NCI-H2081 treated with DMSO at 0.1 percent for 48 hours (cell line): ENCODE measurements at regions not wholly inside any gene's neighbourhood (a gene's known extent, or its start where the extent isn't known, plus 50 kb on each side); places are given as distances from the start of the nearest gene placed in this dataset.

ENCODE experiments used
- DNase-seq: peaks from one replicate; lab custom pipeline; 2025; lab: John Stamatoyannopoulos, UW

GRCh38 chr9:23586906-23587305 is 239.1 kb downstream of the ELAVL2 start:
- no peak for DNase-seq

- no peak for DNase-seq
Observed at GRCh38 chr9:23587433-23587832, 238.6 kb downstream of the ELAVL2 start.

DNA sequence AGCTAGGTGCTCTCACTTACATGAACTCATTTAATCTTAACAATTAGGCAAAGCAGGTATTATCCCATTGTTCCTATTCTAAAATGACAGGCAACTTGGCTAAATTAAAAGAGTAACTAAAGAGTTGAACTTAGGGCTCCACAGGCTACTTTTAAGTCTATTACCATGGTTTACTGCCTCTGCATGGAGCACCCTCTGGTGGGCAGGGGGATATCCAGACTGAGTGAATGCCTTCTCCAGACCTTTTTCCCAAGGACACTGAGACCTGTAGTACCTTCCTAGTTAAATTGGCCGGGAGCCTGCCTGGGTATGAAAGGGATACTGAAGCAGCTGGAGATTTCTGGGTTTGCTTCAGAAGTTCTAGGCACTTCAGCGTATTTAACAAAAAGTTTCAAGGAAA is 238.1 kb downstream of the ELAVL2 start:
- no peak for DNase-seq

DNA sequence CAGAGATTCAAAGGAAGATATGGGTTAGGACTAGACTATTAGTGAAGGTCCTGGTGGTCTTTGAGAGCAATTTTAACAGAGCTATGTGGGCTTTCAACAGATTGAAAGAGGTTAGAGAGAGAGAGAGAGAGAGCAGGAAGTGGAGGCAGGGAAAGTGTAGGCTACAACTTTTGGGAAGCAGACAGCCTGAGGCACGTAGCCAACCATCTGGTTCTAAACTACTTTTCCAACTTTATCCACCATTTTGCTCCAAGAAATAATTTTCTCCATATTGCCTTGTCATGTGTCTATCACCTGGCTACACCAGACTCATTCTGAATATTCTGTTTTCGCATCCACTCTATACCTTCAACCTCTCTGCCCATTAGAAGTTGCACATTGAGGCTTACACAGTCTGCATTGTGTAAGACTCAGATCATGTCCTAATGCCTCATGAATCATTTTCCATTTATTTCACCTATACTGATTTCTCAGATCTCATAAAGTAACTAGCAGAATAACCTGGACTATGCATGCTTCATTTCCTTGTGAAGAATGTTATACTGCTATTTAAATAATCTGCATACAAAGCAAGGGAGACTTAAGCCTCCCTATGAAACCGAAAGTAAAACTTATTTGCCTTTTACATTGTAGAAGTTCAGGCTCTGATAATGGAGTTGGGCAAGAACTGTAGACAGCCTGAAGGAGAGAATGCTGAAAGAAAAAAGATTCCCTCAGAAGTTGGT is 235.6 kb downstream of the ELAVL2 start:
- DNase-seq: no peak

- DNase-seq: no peak
Observed at GRCh38 chr9:23594421-23594820, 231.6 kb downstream of the ELAVL2 start.

- no peak for DNase-seq
Observed at GRCh38 chr9:23596913-23597634, 229.0 kb downstream of the ELAVL2 start.

DNA sequence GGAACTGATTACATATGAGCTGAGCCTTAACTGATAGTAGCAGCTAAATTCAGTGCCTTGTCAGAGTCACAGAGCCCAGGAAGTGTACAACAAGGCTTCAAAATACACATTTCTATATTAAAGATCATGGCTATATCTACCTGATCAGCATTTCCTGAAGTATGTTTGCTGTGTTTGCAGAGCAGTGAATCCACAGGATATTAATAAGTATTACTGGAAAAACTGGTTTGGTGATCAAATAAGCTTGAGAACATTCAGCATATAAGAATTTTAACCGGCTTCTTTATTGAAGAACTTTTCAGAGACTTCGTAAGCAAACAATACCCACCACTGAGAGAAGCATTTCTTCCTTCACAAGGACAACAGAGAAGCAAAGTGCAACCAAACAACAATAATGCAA is 227.0 kb downstream of the ELAVL2 start:
- no peak for DNase-seq

- no peak for DNase-seq
Observed at GRCh38 chr9:23603311-23603710, 222.7 kb downstream of the ELAVL2 start.

GRCh38 chr9:23606107-23606506 is 219.9 kb downstream of the ELAVL2 start:
- no peak for DNase-seq

- DNase-seq: no peak
Observed at GRCh38 chr9:23608456-23608855, 217.6 kb downstream of the ELAVL2 start.

GRCh38 chr9:23611869-23612268 is 214.2 kb downstream of the ELAVL2 start:
- no peak for DNase-seq

- DNase-seq: no peak
Observed at GRCh38 chr9:23615569-23615968, 210.5 kb downstream of the ELAVL2 start.

DNA sequence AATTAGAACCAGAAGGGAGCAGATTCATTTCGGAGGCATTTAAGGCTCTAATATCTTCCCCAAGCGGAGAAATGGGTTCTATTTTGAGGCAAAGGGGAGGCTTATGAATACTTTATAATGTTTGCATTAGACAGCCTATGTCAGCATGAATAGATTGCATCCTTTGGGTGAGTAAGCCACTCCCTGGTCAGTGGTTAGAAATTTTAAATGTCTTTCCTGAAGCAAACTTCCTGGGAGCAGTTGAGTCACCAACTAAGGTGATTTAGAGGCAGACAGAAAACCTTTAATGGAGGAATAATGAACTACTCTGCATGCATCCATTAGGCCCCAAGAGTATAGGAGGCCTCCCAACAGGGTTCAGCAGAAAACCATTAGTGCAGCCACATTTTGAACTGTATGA is 204.9 kb downstream of the ELAVL2 start:
- DNase-seq: no peak

DNA sequence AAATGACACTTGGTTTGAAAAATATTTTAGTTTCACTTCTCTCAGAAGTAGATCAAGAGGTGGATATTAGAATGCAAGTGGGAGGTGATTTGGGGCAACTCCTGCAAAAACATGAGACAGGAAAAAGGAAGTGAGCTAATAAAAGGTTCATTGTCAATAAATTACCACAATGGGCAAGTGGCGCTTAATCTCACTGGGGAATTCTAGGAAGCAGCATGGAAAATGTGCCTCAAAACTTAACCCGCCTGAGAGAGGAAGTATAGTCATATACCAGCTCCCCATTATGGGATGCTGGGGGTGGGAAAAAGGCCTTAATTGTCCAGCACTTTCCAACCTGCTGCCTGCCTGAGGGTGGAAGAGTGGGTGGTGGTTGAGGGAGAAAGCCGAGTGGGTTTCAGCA is 204.1 kb downstream of the ELAVL2 start:
- DNase-seq: no peak

DNA sequence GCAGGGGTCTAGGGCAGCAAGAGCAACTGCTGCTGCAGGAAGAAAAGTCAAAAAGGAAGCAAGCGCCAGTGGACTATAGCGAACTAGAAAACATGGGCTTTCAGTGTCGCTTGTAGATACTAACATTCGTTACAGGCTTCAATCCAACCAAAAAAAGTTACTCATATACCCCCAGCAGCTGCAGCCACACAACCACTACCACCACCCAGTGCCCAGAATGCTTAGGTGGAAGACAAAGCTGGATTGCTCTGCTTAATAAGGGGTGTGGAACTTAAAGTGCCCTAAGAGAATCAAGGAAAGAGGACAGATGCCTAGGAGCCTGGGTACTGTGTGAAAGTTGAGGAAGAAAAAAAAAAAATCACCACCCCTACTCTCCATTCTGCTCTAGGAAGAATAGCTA is 203.6 kb downstream of the ELAVL2 start:
- no peak for DNase-seq

GRCh38 chr9:23630488-23630887 is 195.6 kb downstream of the ELAVL2 start:
- no peak for DNase-seq

GRCh38 chr9:23635276-23635675 is 190.8 kb downstream of the ELAVL2 start:
- DNase-seq: no peak

GRCh38 chr9:23636199-23636598 is 189.8 kb downstream of the ELAVL2 start:
- no peak for DNase-seq

- no peak for DNase-seq
Observed at GRCh38 chr9:23638011-23638410, 188.0 kb downstream of the ELAVL2 start.

GRCh38 chr9:23638837-23639426 is 187.1 kb downstream of the ELAVL2 start:
- no peak for DNase-seq
